HepG2 (cell line): ENCODE measurements at regions not wholly inside any gene's neighbourhood (a gene's known extent, or its start where the extent isn't known, plus 50 kb on each side); places are given as distances from the start of the nearest gene placed in this dataset.

ENCODE experiments used
- ATAC-seq: fragments of 200-7000 bp; cut with Tn5 transposase; 3 replicates; pipeline ENCODE4 v1.9.1; 2020; ENCODE audit warnings: mild to moderate bottlenecking, moderate library complexity
- BruUV-seq: library from RNA; stranded (reverse); fragments of 400-500 nt; replicated peaks from 2 replicates; lab custom pipeline; 2021; lab: Mats Ljungman, UMichigan
- CTCF ChIA-PET: fragments of 300-600 bp; formaldehyde crosslinking; extraction: SDS; loops from one replicate; lab custom pipeline; 2021; ENCODE audit warnings: low total read pairs, inconsistent platforms, low intra/inter-chr PET ratio; lab: Yijun Ruan, JAX
- POLR2A ChIA-PET: fragments of 350-600 bp; sonication (Branson Sonifier 250); formaldehyde crosslinking; loops from one replicate; lab custom pipeline; 2020; ENCODE audit warnings: antibody characterized with exemption, inconsistent platforms; lab: Yijun Ruan, JAX
- DNase-seq: peaks from one replicate; pipeline ENCODE4 v3.0.0-alpha.2; 2015; ENCODE audit warnings: low spot score
- FAIRE-seq: peaks from 3 replicates; lab custom pipeline; 2011; peaks lifted over from hg19 to GRCh38; lab: Jason Lieb, UNC
- H2AFZ ChIP-seq: one replicate; pipeline ENCODE4 v1.6.1; 2011; ENCODE audit warnings: low read length, inconsistent platforms
- H3K27ac ChIP-seq: fragments of 300-600 bp; 3 replicates; pipeline ENCODE4 v1.8.0; 2011; ENCODE audit warnings: mixed run types, mild to moderate bottlenecking, mixed read lengths, low read length, inconsistent platforms; ENCODE audit not compliant: insufficient read depth; ENCODE audit errors: extremely low read length
- H3K27me3 ChIP-seq, 2 experiments: fragments of 200-600 bp in 1 of 2; 2 replicates in 1 of 2; 3 replicates in 1 of 2; pipeline versions ENCODE4 v1.6.0 to v1.8.0; 2011; ENCODE audit warnings: low read length in 2 of 2, mild to moderate bottlenecking in 2 of 2, moderate library complexity in 2 of 2, inconsistent platforms in 1 of 2; ENCODE audit not compliant: insufficient read depth in 2 of 2, control insufficient read depth in 1 of 2
- H3K36me3 ChIP-seq, 2 experiments: fragments of 200-600 bp in 1 of 2; replicated peaks in 1 of 2; 2 replicates in 1 of 2; 3 replicates in 1 of 2; pipeline versions ENCODE4 v1.5.1 to v1.8.0; 2011; ENCODE audit warnings: low read length in 2 of 2, inconsistent platforms in 1 of 2; ENCODE audit not compliant: insufficient read depth in 2 of 2, control insufficient read depth in 1 of 2
- H3K4me1 ChIP-seq: 2 replicates; pipeline ENCODE4 v1.5.1; 2012; ENCODE audit warnings: low read length, inconsistent platforms; ENCODE audit not compliant: insufficient read depth
- H3K4me2 ChIP-seq: 2 replicates; pipeline ENCODE4 v1.6.0; 2011; ENCODE audit warnings: low read depth, low read length, inconsistent platforms
- H3K4me3 ChIP-seq, 3 experiments: fragments of 200-600 bp in 1 of 3; sonication (generic), shearing (Covaris generic) in 1 of 3; replicated peaks in 1 of 3; 2 replicates each; pipeline ENCODE4 v1.5.1; 2011 to 2016; ENCODE audit warnings: low read length in 3 of 3, inconsistent platforms in 2 of 3, low read depth in 2 of 3, mild to moderate bottlenecking in 2 of 3, control low read depth in 1 of 3, mixed read lengths in 1 of 3; ENCODE audit not compliant: insufficient read depth in 1 of 3
- H3K79me2 ChIP-seq: one replicate; pipeline ENCODE4 v1.6.1; 2011; ENCODE audit warnings: low read length, inconsistent platforms; ENCODE audit not compliant: insufficient read depth
- H3K9ac ChIP-seq: 2 replicates; pipeline ENCODE4 v1.6.0; 2011; ENCODE audit warnings: mild to moderate bottlenecking, low read depth, low read length, inconsistent platforms; ENCODE audit not compliant: insufficient read depth
- H3K9me3 ChIP-seq: 2 replicates; pipeline ENCODE4 v1.5.1; 2012; ENCODE audit warnings: mild to moderate bottlenecking, low read length
- H4K20me1 ChIP-seq: 2 replicates; pipeline ENCODE4 v1.6.0; 2011; ENCODE audit warnings: inconsistent platforms, mild to moderate bottlenecking, low read length, moderate library complexity; ENCODE audit not compliant: insufficient read depth
- BCL6 ChIP-seq: IDR thresholded peaks from 2 replicates; pipeline ENCODE4 v1.6.1; 2016; ENCODE audit warnings: missing genetic modification reagents, missing compliant biosample characterization
- MAFF ChIP-seq: IDR thresholded peaks from 2 replicates; pipeline ENCODE4 v1.6.1; 2011; ENCODE audit warnings: low read depth, low read length, improper control_type of control experiment
- SMC3 ChIP-seq: IDR thresholded peaks from 2 replicates; pipeline ENCODE4 v1.6.1; 2011; ENCODE audit warnings: low read length, improper control_type of control experiment
- STAG1 ChIP-seq: sonication (generic); formaldehyde crosslinking; IDR thresholded peaks from 2 replicates; pipeline ENCODE4 v1.4.0; 2020; ENCODE audit warnings: missing genetic modification reagents
- TERF1 ChIP-seq: sonication (generic); formaldehyde crosslinking; IDR thresholded peaks from 2 replicates; pipeline ENCODE4 v1.8.0; 2022; ENCODE audit warnings: mild to moderate bottlenecking, missing genetic modification reagents, moderate library complexity
- ZNF160 ChIP-seq: sonication (generic); formaldehyde crosslinking; IDR thresholded peaks from 2 replicates; pipeline ENCODE4 v1.8.0; 2022; ENCODE audit warnings: mild to moderate bottlenecking, inconsistent platforms, missing genetic modification reagents
- WGBS: methylation state at CpG from one replicate; pipeline ENCODE4 v1.1.6; 2017; ENCODE audit warnings: low lambda C conversion rate; 5-methylcytosine and 5-hydroxymethylcytosine counted together
- in situ Hi-C: cut with HindIII; loops from 2 replicates; pipeline ENCODE4 v1.10.0; 2017; ENCODE audit warnings: low pct_unique_long_range_greater_than_20kb; ENCODE audit not compliant: extremely low pct_ligation_motif_present
- intact Hi-C: fragments of 100-400 bp; cut with micrococcal nuclease; formaldehyde crosslinking; loops from one replicate; pipeline ENCODE4 v1.10.0; 2022; ENCODE audit not compliant: unreplicated experiment
- TF ChIP-seq, protein P1 (sequence below): fragments of 450-650 bp; IDR thresholded peaks from 2 replicates; pipeline ENCODE4 v1.6.1; 2017; ENCODE audit warnings: mild to moderate bottlenecking
- TF ChIP-seq, protein P2 (sequence below): sonication (generic); formaldehyde crosslinking; IDR thresholded peaks from 2 replicates; pipeline ENCODE4 v1.5.0; 2020; ENCODE audit warnings: mild to moderate bottlenecking, missing genetic modification reagents, moderate library complexity

- no peak for ATAC-seq
- Histone ChIP-seq H2AFZ (no peak overlapping the region), H3K27ac (no peak overlapping the region), H3K36me3 (no peaks in the 10 kb centered on the region), H4K20me1 (no peaks in the 10 kb centered on the region), H3K4me2 (no peak overlapping the region), H3K79me2 (no peaks in the 10 kb centered on the region), H3K9ac (no peak overlapping the region), H3K4me1 (peaks cover 43% of the 10 kb centered on the region), H3K4me3 (no peak overlapping the region), H3K9me3 (no peaks in the 10 kb centered on the region), H3K27me3 (no peaks in the 10 kb centered on the region)
- DNase-seq = no peak
- BruUV-seq = no TSS peak
- in situ Hi-C loops (no loop called here), intact Hi-C loops (no loop called here)
- 24% methylated on average over 2 of the region's 2 CpGs for WGBS
- FAIRE-seq = no peak
- TF ChIP-seq BCL6 (no peak), MAFF (no peak), ZNF160 (CRISPR knock-in tag) (no peak)
- TF ChIP-seq, protein P1, sequence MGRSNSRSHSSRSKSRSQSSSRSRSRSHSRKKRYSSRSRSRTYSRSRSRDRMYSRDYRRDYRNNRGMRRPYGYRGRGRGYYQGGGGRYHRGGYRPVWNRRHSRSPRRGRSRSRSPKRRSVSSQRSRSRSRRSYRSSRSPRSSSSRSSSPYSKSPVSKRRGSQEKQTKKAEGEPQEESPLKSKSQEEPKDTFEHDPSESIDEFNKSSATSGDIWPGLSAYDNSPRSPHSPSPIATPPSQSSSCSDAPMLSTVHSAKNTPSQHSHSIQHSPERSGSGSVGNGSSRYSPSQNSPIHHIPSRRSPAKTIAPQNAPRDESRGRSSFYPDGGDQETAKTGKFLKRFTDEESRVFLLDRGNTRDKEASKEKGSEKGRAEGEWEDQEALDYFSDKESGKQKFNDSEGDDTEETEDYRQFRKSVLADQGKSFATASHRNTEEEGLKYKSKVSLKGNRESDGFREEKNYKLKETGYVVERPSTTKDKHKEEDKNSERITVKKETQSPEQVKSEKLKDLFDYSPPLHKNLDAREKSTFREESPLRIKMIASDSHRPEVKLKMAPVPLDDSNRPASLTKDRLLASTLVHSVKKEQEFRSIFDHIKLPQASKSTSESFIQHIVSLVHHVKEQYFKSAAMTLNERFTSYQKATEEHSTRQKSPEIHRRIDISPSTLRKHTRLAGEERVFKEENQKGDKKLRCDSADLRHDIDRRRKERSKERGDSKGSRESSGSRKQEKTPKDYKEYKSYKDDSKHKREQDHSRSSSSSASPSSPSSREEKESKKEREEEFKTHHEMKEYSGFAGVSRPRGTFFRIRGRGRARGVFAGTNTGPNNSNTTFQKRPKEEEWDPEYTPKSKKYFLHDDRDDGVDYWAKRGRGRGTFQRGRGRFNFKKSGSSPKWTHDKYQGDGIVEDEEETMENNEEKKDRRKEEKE = no peak
- ChIA-PET CTCF (interaction anchor here (1.2 kb wide), 1 partner anchor 28 kb away, joined by 4 read pairs; no protein-coding TSS in a partner anchor), POLR2A (no interaction called here)
Observed at GRCh38 chr11:27212248-27212780, 150.7 kb downstream of the CCDC34 start.

GRCh38 chr11:27211370-27212127 is 151.5 kb downstream of the CCDC34 start:
- TF ChIP-seq TERF1 (CRISPR knock-in tag) (no peak), STAG1 (CRISPR knock-in tag) (peak; percentile 30; the same call in 1 of the 2 replicates), SMC3 (peak; percentile 18; the same call in 1 of the 2 replicates)
- TF ChIP-seq, protein P2, sequence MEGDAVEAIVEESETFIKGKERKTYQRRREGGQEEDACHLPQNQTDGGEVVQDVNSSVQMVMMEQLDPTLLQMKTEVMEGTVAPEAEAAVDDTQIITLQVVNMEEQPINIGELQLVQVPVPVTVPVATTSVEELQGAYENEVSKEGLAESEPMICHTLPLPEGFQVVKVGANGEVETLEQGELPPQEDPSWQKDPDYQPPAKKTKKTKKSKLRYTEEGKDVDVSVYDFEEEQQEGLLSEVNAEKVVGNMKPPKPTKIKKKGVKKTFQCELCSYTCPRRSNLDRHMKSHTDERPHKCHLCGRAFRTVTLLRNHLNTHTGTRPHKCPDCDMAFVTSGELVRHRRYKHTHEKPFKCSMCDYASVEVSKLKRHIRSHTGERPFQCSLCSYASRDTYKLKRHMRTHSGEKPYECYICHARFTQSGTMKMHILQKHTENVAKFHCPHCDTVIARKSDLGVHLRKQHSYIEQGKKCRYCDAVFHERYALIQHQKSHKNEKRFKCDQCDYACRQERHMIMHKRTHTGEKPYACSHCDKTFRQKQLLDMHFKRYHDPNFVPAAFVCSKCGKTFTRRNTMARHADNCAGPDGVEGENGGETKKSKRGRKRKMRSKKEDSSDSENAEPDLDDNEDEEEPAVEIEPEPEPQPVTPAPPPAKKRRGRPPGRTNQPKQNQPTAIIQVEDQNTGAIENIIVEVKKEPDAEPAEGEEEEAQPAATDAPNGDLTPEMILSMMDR (CRISPR knock-in tag) = peak; percentile 45
- Histone ChIP-seq H3K9me3 (no peaks in the 10 kb centered on the region), H3K9ac (no peak overlapping the region), H3K4me2 (no peak overlapping the region), H3K79me2 (no peaks in the 10 kb centered on the region), H3K27me3 (no peaks in the 10 kb centered on the region), H4K20me1 (no peaks in the 10 kb centered on the region), H3K36me3 (no peaks in the 10 kb centered on the region), H3K4me1 (peaks cover 41% of the 10 kb centered on the region), H3K27ac (no peak overlapping the region), H2AFZ (no peak overlapping the region), H3K4me3 (no peak overlapping the region)
- ChIA-PET POLR2A (no interaction called here), CTCF (interaction anchor here (1.2 kb wide), 1 partner anchor 28 kb away, joined by 4 read pairs; no protein-coding TSS in a partner anchor)
- intact Hi-C loops (no loop called here), in situ Hi-C loops (no loop called here)
- ATAC-seq (no peak), FAIRE-seq (no peak), DNase-seq (no peak)
- BruUV-seq = no TSS peak
- 66% methylated on average over 8 of the region's 8 CpGs for WGBS
